ENCODE measurements at regions not wholly inside any gene's neighbourhood (a gene's known extent, or its start where the extent isn't known, plus 50 kb on each side); places are given as distances from the start of the nearest gene placed in this dataset.

Small RNA genes in the stretch of these regions (small RNA-seq; reads per million reads assigned to genes)
- gene RNA5SP451, result 0 reads per million in 3 experiments
